Upper lobe of right lung (tissue), 1 donor: ENCODE measurements at regions not wholly inside any gene's neighbourhood (a gene's known extent, or its start where the extent isn't known, plus 50 kb on each side); places are given as distances from the start of the nearest gene placed in this dataset.

Source experiments
- ATAC-seq: fragments of 200-7000 bp; cut with Tn5 transposase; one replicate; pipeline ENCODE4 v1.9.1; 2020; ENCODE audit warnings: mild to moderate bottlenecking, moderate library complexity
- DNase-seq: peaks from one replicate; pipeline ENCODE4 v3.0.0-alpha.2; 2020
- H3K27ac ChIP-seq: fragments of 200-600 bp; one replicate; pipeline ENCODE4 v1.8.0; 2022
- H3K27me3 ChIP-seq: fragments of 200-600 bp; one replicate; pipeline ENCODE4 v1.8.0; 2022; ENCODE audit warnings: mild to moderate bottlenecking
- H3K36me3 ChIP-seq: fragments of 200-600 bp; one replicate; pipeline ENCODE4 v1.8.0; 2022
- H3K4me1 ChIP-seq: fragments of 200-600 bp; one replicate; pipeline ENCODE4 v1.8.0; 2022
- H3K4me3 ChIP-seq: fragments of 200-600 bp; one replicate; pipeline ENCODE4 v1.8.0; 2022; ENCODE audit warnings: mild to moderate bottlenecking
- H3K9me3 ChIP-seq: fragments of 200-600 bp; one replicate; pipeline ENCODE4 v1.8.0; 2022
- CTCF ChIP-seq: fragments of 200-600 bp; IDR thresholded peaks from one replicate; pipeline ENCODE4 v1.8.0; 2022; ENCODE audit warnings: antibody characterized with exemption
- intact Hi-C: fragments of 100-400 bp; cut with DNase I; formaldehyde crosslinking; loops from one replicate; pipeline ENCODE4 v1.11.0; 2022
- donor health status: DM: no; HTN: yes; CAD: no; lungs with severe emphysema.

- intact Hi-C loops = no loop called here
- no peak overlapping the region for H3K4me3 ChIP-seq
- DNase-seq = no peak
- ATAC-seq = no peak
- no peaks in the 10 kb centered on the region for H3K9me3 ChIP-seq
- TF ChIP-seq CTCF = no peak
- H3K36me3 ChIP-seq = no peaks in the 10 kb centered on the region
- H3K27me3 ChIP-seq = no peaks in the 10 kb centered on the region
- H3K27ac ChIP-seq = no peak overlapping the region
- H3K4me1 ChIP-seq = no peaks in the 10 kb centered on the region
Measured at GRCh38 chr6:114735025-114735735, 392.4 kb upstream of the HS3ST5 start.

- H3K27me3 ChIP-seq = no peaks in the 10 kb centered on the region
- no peaks in the 10 kb centered on the region for H3K4me1 ChIP-seq
- H3K4me3 ChIP-seq = no peak overlapping the region
- intact Hi-C loops = no loop called here
- H3K9me3 ChIP-seq = no peaks in the 10 kb centered on the region
- H3K27ac ChIP-seq = no peak overlapping the region
- DNase-seq (no peak), ATAC-seq (no peak)
- no peak for TF ChIP-seq CTCF
- no peaks in the 10 kb centered on the region for H3K36me3 ChIP-seq
Measured at GRCh38 chr6:114733596-114733995, 390.8 kb upstream of the HS3ST5 start.

- Histone ChIP-seq H3K27me3 (no peaks in the 10 kb centered on the region), H3K4me3 (no peak overlapping the region), H3K27ac (no peak overlapping the region), H3K4me1 (no peaks in the 10 kb centered on the region), H3K36me3 (no peaks in the 10 kb centered on the region), H3K9me3 (no peaks in the 10 kb centered on the region)
- TF ChIP-seq CTCF = no peak
- ATAC-seq (no peak), DNase-seq (no peak)
- intact Hi-C loops = no loop called here
Measured at GRCh38 chr6:114718716-114719270, 376.0 kb upstream of the HS3ST5 start.

- no peaks in the 10 kb centered on the region for H3K27me3 ChIP-seq
- no peak overlapping the region for H3K4me3 ChIP-seq
- no peak for TF ChIP-seq CTCF
- DNase-seq = no peak
- no peaks in the 10 kb centered on the region for H3K36me3 ChIP-seq
- H3K4me1 ChIP-seq = no peaks in the 10 kb centered on the region
- H3K9me3 ChIP-seq = no peaks in the 10 kb centered on the region
- ATAC-seq = no peak
- intact Hi-C loops = no loop called here
- no peak overlapping the region for H3K27ac ChIP-seq
Measured at GRCh38 chr6:114718186-114718585, 375.4 kb upstream of the HS3ST5 start.

- Histone ChIP-seq H3K4me3 (no peak overlapping the region), H3K4me1 (no peaks in the 10 kb centered on the region), H3K9me3 (no peaks in the 10 kb centered on the region), H3K27ac (no peak overlapping the region), H3K27me3 (no peaks in the 10 kb centered on the region), H3K36me3 (no peaks in the 10 kb centered on the region)
- intact Hi-C loops = no loop called here
- ATAC-seq = no peak
- no peak for TF ChIP-seq CTCF
- DNase-seq = no peak
Measured at GRCh38 chr6:114714836-114715507, 372.1 kb upstream of the HS3ST5 start.
